Breast epithelium (tissue), 4 donors: ENCODE measurements at regions not wholly inside any gene's neighbourhood (a gene's known extent, or its start where the extent isn't known, plus 50 kb on each side); places are given as distances from the start of the nearest gene placed in this dataset.
"Not testable (repeated sequence)": the region's sequence is repeated elsewhere in the genome, so short reads cannot be mapped to it uniquely, and the experiment has no call there.

ENCODE experiments used
- DNase-seq, 2 donors: peaks; one replicate each; pipeline ENCODE4 v3.0.0-alpha.2; 2019; ENCODE audit warnings: low spot score in 2 of 2
- H3K27ac ChIP-seq, 2 donors: fragments of 200-600 bp; sonication (generic) in 1 of 2; one replicate each; pipeline ENCODE4 v1.5.1; 2016 to 2019; ENCODE audit warnings: mild to moderate bottlenecking in 1 of 2
- H3K27me3 ChIP-seq, 2 donors: fragments of 200-600 bp; sonication (generic) in 1 of 2; one replicate each; pipeline versions ENCODE4 v1.5.1 to v1.6.0; 2017 to 2019; ENCODE audit warnings: control low read depth in 1 of 2, mild to moderate bottlenecking in 1 of 2
- H3K36me3 ChIP-seq: fragments of 200-600 bp; one replicate; pipeline ENCODE4 v1.5.1; 2019
- H3K4me1 ChIP-seq, 2 donors: fragments of 200-600 bp; sonication (generic); one replicate each; pipeline ENCODE4 v1.5.1; 2016 to 2019; ENCODE audit warnings: control low read depth in 1 of 2
- H3K4me3 ChIP-seq, 3 donors: fragments of 200-600 bp; sonication (generic); 1 replicate in 2 of 3; 2 replicates in 1 of 3; pipeline ENCODE4 v1.5.1; 2016 to 2019; ENCODE audit warnings: mild to moderate bottlenecking in 3 of 3, moderate library complexity in 2 of 3
- H3K9me3 ChIP-seq, 2 donors: fragments of 200-600 bp; sonication (generic) in 1 of 2; one replicate each; pipeline ENCODE4 v1.5.1; 2016 to 2019; ENCODE audit warnings: control low read depth in 1 of 2
- CTCF ChIP-seq, 3 donors: fragments of 450-650 bp; IDR thresholded peaks; one replicate each; pipeline ENCODE4 v1.5.1; 2016 to 2017; ENCODE audit warnings: antibody characterized with exemption in 3 of 3, mild to moderate bottlenecking in 3 of 3, moderate library complexity in 3 of 3
- POLR2A ChIP-seq: fragments of 450-650 bp; IDR thresholded peaks from one replicate; pipeline ENCODE4 v1.6.1; 2016; ENCODE audit warnings: antibody characterized with exemption, mild to moderate bottlenecking, moderate library complexity
- POLR2AphosphoS5 ChIP-seq, 3 donors: sonication (generic); formaldehyde crosslinking; IDR thresholded peaks; one replicate each; pipeline ENCODE4 v1.6.1; 2017; ENCODE audit warnings: antibody characterized with exemption in 3 of 3
- intact Hi-C: fragments of 100-400 bp; cut with DNase I; formaldehyde crosslinking; loops from one replicate; pipeline ENCODE4 v1.15.1; 2023; ENCODE audit warnings: low total_unique reads

GRCh38 chr1:168833801-168834224 lies 104.8 kb upstream of the DPT start:
- no peaks in the 10 kb centered on the region for H3K4me1 ChIP-seq
- intact Hi-C loops: no loop called here
- no peaks in the 10 kb centered on the region for H3K36me3 ChIP-seq
- no peak for DNase-seq
- H3K27ac ChIP-seq: no peak overlapping the region
- no peaks in the 10 kb centered on the region for H3K9me3 ChIP-seq
- no peak for TF ChIP-seq CTCF (IDR thresholded peaks at IDR 0.05)
- no peak for TF ChIP-seq POLR2A
- no peak for TF ChIP-seq POLR2AphosphoS5 (IDR thresholded peaks at IDR 0.05)
- H3K27me3 ChIP-seq: no peaks in the 10 kb centered on the region
- H3K4me3 ChIP-seq: no peak overlapping the region

- Histone ChIP-seq H3K27ac (no peak overlapping the region), H3K9me3 (no peaks in the 10 kb centered on the region), H3K4me3 (no peak overlapping the region), H3K4me1 (no peaks in the 10 kb centered on the region), H3K36me3 (no peaks in the 10 kb centered on the region), H3K27me3 (no peaks in the 10 kb centered on the region)
- intact Hi-C loops: no loop called here
- no peak for DNase-seq
- no peak for TF ChIP-seq CTCF (IDR thresholded peaks at IDR 0.05)
- TF ChIP-seq POLR2A: no peak
- no peak for TF ChIP-seq POLR2AphosphoS5 (IDR thresholded peaks at IDR 0.05)
Observed at GRCh38 chr1:168834225-168834872, 105.3 kb upstream of the DPT start.

GRCh38 chr1:168835176-168835575 lies 106.2 kb upstream of the DPT start:
- no peak for DNase-seq
- H3K36me3 ChIP-seq: no peaks in the 10 kb centered on the region
- intact Hi-C loops: no loop called here
- TF ChIP-seq POLR2A: no peak
- no peak for TF ChIP-seq CTCF (IDR thresholded peaks at IDR 0.05)
- H3K4me3 ChIP-seq: no peak overlapping the region
- H3K27ac ChIP-seq: no peak overlapping the region
- H3K9me3 ChIP-seq: no peaks in the 10 kb centered on the region
- H3K4me1 ChIP-seq: no peaks in the 10 kb centered on the region
- H3K27me3 ChIP-seq: no peaks in the 10 kb centered on the region

GRCh38 chr1:168835791-168836190 lies 106.8 kb upstream of the DPT start:
- intact Hi-C loops: no loop called here
- Histone ChIP-seq H3K27me3 (no peaks in the 10 kb centered on the region), H3K27ac (no peak overlapping the region), H3K9me3 (no peaks in the 10 kb centered on the region), H3K4me1 (no peaks in the 10 kb centered on the region), H3K36me3 (no peaks in the 10 kb centered on the region), H3K4me3 (no peak overlapping the region)
- no peak for TF ChIP-seq CTCF (IDR thresholded peaks at IDR 0.05)
- TF ChIP-seq POLR2A: no peak
- no peak for TF ChIP-seq POLR2AphosphoS5 (IDR thresholded peaks at IDR 0.05)
- DNase-seq: no peak

- H3K27me3 ChIP-seq: no peaks in the 10 kb centered on the region
- no peaks in the 10 kb centered on the region for H3K9me3 ChIP-seq
- no peaks in the 10 kb centered on the region for H3K4me1 ChIP-seq
- H3K4me3 ChIP-seq: no peak overlapping the region
- H3K36me3 ChIP-seq: no peaks in the 10 kb centered on the region
- no peak for TF ChIP-seq POLR2A
- no peak overlapping the region for H3K27ac ChIP-seq
- DNase-seq: no peak
- intact Hi-C loops: no loop called here
Observed at GRCh38 chr1:168836469-168836868, 107.5 kb upstream of the DPT start.

GRCh38 chr1:168837230-168837629 lies 108.2 kb upstream of the DPT start:
- not testable (repeated sequence) for H3K9me3 ChIP-seq

More at GRCh38 chr1:168837230-168837629, 108.2 kb upstream of the DPT start:
- intact Hi-C loops, H3K27ac ChIP-seq, H3K4me1 ChIP-seq, H3K36me3 ChIP-seq, H3K27me3 ChIP-seq, H3K4me3 ChIP-seq, DNase-seq: not testable (repeated sequence)
